OCI-LY3 (cell line): ENCODE measurements at regions not wholly inside any gene's neighbourhood (a gene's known extent, or its start where the extent isn't known, plus 50 kb on each side); places are given as distances from the start of the nearest gene placed in this dataset.

ENCODE experiments used
- H2AFZ ChIP-seq: fragments of 200-600, 300-600 bp; shearing (Covaris generic); 2 replicates; pipeline ENCODE4 v1.6.0; 2014; ENCODE audit warnings: antibody characterized with exemption, low read depth, low read length
- H3K27ac ChIP-seq: fragments of 200-600, 300-600 bp; sonication (generic); 2 replicates; pipeline ENCODE4 v1.5.1; 2014; ENCODE audit warnings: mild to moderate bottlenecking, low read length, moderate library complexity, mixed read lengths
- H3K27me3 ChIP-seq: fragments of 200-600, 300-600 bp; sonication (generic); 2 replicates; pipeline ENCODE4 v1.6.1; 2014; ENCODE audit warnings: low read depth, low read length, mixed read lengths
- H3K36me3 ChIP-seq: fragments of 200-600, 300-600 bp; sonication (generic); replicated peaks from 2 replicates; pipeline ENCODE3; 2014; ENCODE audit warnings: low read depth, low read length, mixed read lengths
- H3K4me1 ChIP-seq: fragments of 300-600, 200-600 bp; sonication (generic); 2 replicates; pipeline ENCODE4 v1.6.1; 2014; ENCODE audit warnings: low read length, mixed read lengths
- H3K4me2 ChIP-seq: fragments of 200-600, 300-600 bp; sonication (generic); 2 replicates; pipeline ENCODE4 v1.6.1; 2014; ENCODE audit warnings: low read length, mixed read lengths
- H3K4me3 ChIP-seq: fragments of 300-600, 200-600 bp; sonication (generic); 2 replicates; pipeline ENCODE4 v1.5.1; 2014; ENCODE audit warnings: antibody characterized with exemption, mild to moderate bottlenecking, low read length, moderate library complexity
- H3K79me2 ChIP-seq: fragments of 300-600, 200-600 bp; shearing (Covaris generic); 2 replicates; pipeline ENCODE4 v1.6.1; 2014; ENCODE audit warnings: mild to moderate bottlenecking, low read length, mixed read lengths
- H3K9ac ChIP-seq: fragments of 300-600, 200-600 bp; shearing (Covaris generic); 2 replicates; pipeline ENCODE4 v1.6.0; 2014; ENCODE audit warnings: mild to moderate bottlenecking, low read length, moderate library complexity
- H3K9me3 ChIP-seq: fragments of 200-600, 300-600 bp; shearing (Covaris generic); 2 replicates; pipeline ENCODE4 v1.6.1; 2014; ENCODE audit warnings: low read length, mixed read lengths; ENCODE audit not compliant: insufficient read depth
- H4K20me1 ChIP-seq: fragments of 200-600, 300-600 bp; sonication (generic); 2 replicates; pipeline ENCODE4 v1.6.1; 2016; ENCODE audit warnings: low read length, mixed read lengths; ENCODE audit not compliant: insufficient read depth
- CTCF ChIP-seq: fragments of 200-600, 300-600 bp; sonication (generic); IDR thresholded peaks from 2 replicates; pipeline ENCODE4 v1.5.1; 2014; ENCODE audit warnings: antibody characterized with exemption, low read length, low read depth
- EZH2phosphoT487 ChIP-seq: fragments of 200-600 bp; shearing (Covaris generic); IDR thresholded peaks from 2 replicates; pipeline ENCODE4 v1.6.1; 2018; ENCODE audit warnings: antibody characterized with exemption, mixed run types, low read depth

- Histone ChIP-seq H4K20me1 (no peaks in the 10 kb centered on the region), H3K9me3 (no peaks in the 10 kb centered on the region), H3K36me3 (no peaks in the 10 kb centered on the region), H3K4me1 (no peaks in the 10 kb centered on the region), H3K27me3 (no peaks in the 10 kb centered on the region), H3K4me3 (no peak overlapping the region), H3K4me2 (no peak overlapping the region), H3K27ac (no peak overlapping the region), H3K9ac (no peak overlapping the region), H3K79me2 (no peaks in the 10 kb centered on the region), H2AFZ (no peak overlapping the region)
- TF ChIP-seq EZH2phosphoT487, result no peak
- no peak for TF ChIP-seq CTCF
Measured at GRCh38 chr2:186103276-186103675, 364.7 kb downstream of the FSIP2 start.

- Histone ChIP-seq H2AFZ (no peak overlapping the region), H3K27me3 (no peaks in the 10 kb centered on the region), H3K9me3 (no peaks in the 10 kb centered on the region), H3K4me3 (no peak overlapping the region), H3K4me2 (no peak overlapping the region), H3K27ac (no peak overlapping the region), H3K4me1 (no peaks in the 10 kb centered on the region), H3K36me3 (no peaks in the 10 kb centered on the region), H4K20me1 (no peaks in the 10 kb centered on the region), H3K79me2 (no peaks in the 10 kb centered on the region), H3K9ac (no peak overlapping the region)
- TF ChIP-seq EZH2phosphoT487 (no peak), CTCF (no peak)
Measured at GRCh38 chr2:186105016-186105724, 366.6 kb downstream of the FSIP2 start.

- H3K4me1 ChIP-seq, result no peaks in the 10 kb centered on the region
- no peaks in the 10 kb centered on the region for H3K9me3 ChIP-seq
- H3K36me3 ChIP-seq, result peaks cover 4% of the 10 kb centered on the region
- no peaks in the 10 kb centered on the region for H4K20me1 ChIP-seq
- H3K27me3 ChIP-seq, result no peaks in the 10 kb centered on the region
- no peak overlapping the region for H2AFZ ChIP-seq
- H3K4me2 ChIP-seq, result no peak overlapping the region
- no peak overlapping the region for H3K27ac ChIP-seq
- H3K79me2 ChIP-seq, result no peaks in the 10 kb centered on the region
- no peak overlapping the region for H3K9ac ChIP-seq
- H3K4me3 ChIP-seq, result no peak overlapping the region
- TF ChIP-seq CTCF (no peak), EZH2phosphoT487 (no peak)
Measured at GRCh38 chr2:186108470-186108869, 369.9 kb downstream of the FSIP2 start.

- Histone ChIP-seq H3K27ac (no peak overlapping the region), H3K4me1 (no peaks in the 10 kb centered on the region), H3K4me2 (no peak overlapping the region), H3K4me3 (no peak overlapping the region), H3K79me2 (no peaks in the 10 kb centered on the region), H3K27me3 (no peaks in the 10 kb centered on the region), H3K9ac (no peak overlapping the region), H3K36me3 (peaks cover 4% of the 10 kb centered on the region), H4K20me1 (no peaks in the 10 kb centered on the region), H3K9me3 (no peaks in the 10 kb centered on the region), H2AFZ (no peak overlapping the region)
- TF ChIP-seq EZH2phosphoT487 (no peak), CTCF (no peak)
Measured at GRCh38 chr2:186113284-186113683, 372.8 kb upstream of the ZC3H15 start.
